Psoas muscle (tissue), 7 donors: ENCODE measurements at regions not wholly inside any gene's neighbourhood (a gene's known extent, or its start where the extent isn't known, plus 50 kb on each side); places are given as distances from the start of the nearest gene placed in this dataset.

ENCODE experiments used
- ATAC-seq, 4 donors: fragments of 200-7000 bp; cut with Tn5 transposase; one replicate each; pipeline ENCODE4 v1.9.1; 2020; ENCODE audit warnings: moderate library complexity in 3 of 4, mild to moderate bottlenecking in 2 of 4
- DNase-seq, 2 donors: peaks; one replicate each; pipeline ENCODE4 v3.0.0-alpha.2; 2020
- H3K27ac ChIP-seq: fragments of 200-600 bp; one replicate; pipeline ENCODE4 v1.8.0; 2022
- H3K27me3 ChIP-seq, 3 donors: fragments of 200-600 bp in 1 of 3; one replicate each; pipeline versions ENCODE4 v1.6.1 to v1.8.0; 2013 to 2022; ENCODE audit warnings: low read length in 2 of 3, mild to moderate bottlenecking in 2 of 3, moderate library complexity in 1 of 3; ENCODE audit not compliant: insufficient read depth in 3 of 3
- H3K36me3 ChIP-seq, 2 donors: fragments of 200-600 bp in 1 of 2; one replicate each; pipeline versions ENCODE4 v1.6.1 to v1.8.0; 2013 to 2022; ENCODE audit warnings: low read depth in 1 of 2, mild to moderate bottlenecking in 1 of 2, moderate library complexity in 1 of 2; ENCODE audit not compliant: insufficient read depth in 1 of 2
- H3K4me1 ChIP-seq: fragments of 200-600 bp; one replicate; pipeline ENCODE4 v1.8.0; 2022
- H3K4me3 ChIP-seq: fragments of 200-600 bp; one replicate; pipeline ENCODE4 v1.8.0; 2022; ENCODE audit warnings: mild to moderate bottlenecking
- H3K9me3 ChIP-seq: fragments of 200-600 bp; one replicate; pipeline ENCODE4 v1.8.0; 2022
- WGBS, 3 donors: extraction: QIAGEN DNeasy Blood & Tissue Kit; methylation state at CpG; one replicate each; pipeline versions ENCODE4 v1.1.6 to v1.1.7; 2013; 5-methylcytosine and 5-hydroxymethylcytosine counted together
- intact Hi-C, 2 donors: fragments of 100-400 bp; cut with DNase I; formaldehyde crosslinking; loops; one replicate each; pipeline versions ENCODE4 v1.11.0 to v1.14.2; 2022
- TF ChIP-seq, protein P1 (sequence below): fragments of 200-600 bp; IDR thresholded peaks from one replicate; pipeline ENCODE4 v1.8.0; 2022; ENCODE audit warnings: antibody characterized with exemption
- donor health status: healthy with polysubstance abuse.
- donor health status: DM: no; HTN: no; CAD: no; lungs with moderate emphysema.
- donor health status: Bipolar disorder and iron deficiency.
- donor health status: healthy.
- donor health status: DM: yes; HTN: yes; CAD: no.
- donor health status: DM: no; HTN: no; CAD: no.
- donor health status: DM: yes; HTN: yes; CAD: no.

DNA sequence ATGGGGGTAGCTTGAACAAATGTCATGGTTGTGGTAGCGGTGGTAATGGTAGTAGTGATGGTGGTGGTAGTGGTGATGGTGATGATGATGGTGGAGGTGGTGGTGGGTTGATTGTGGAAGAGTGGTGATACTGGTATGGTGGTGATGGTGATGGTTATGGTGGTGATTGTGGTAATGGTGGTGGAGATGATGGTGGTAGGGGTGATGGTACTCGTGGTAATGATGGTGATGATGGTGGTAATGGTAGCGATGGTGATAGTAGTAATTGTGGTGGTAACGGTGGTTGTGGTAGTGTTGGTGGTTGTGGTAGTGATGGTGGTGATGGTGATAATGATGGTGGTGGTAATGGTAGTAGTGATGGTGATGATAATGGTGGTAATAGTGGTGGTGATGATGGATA is 65.7 kb upstream of the SDK1 start:
- intact Hi-C loops, result no loop called here
- H3K4me3 ChIP-seq, result no peak overlapping the region
- DNase-seq (no peak), ATAC-seq (no peak)
- WGBS, 3 donors, result 88 to 90% (median 88%) methylated on average over 4 of the region's 4 CpGs
- H3K27ac ChIP-seq, result no peak overlapping the region
- TF ChIP-seq, protein P1, sequence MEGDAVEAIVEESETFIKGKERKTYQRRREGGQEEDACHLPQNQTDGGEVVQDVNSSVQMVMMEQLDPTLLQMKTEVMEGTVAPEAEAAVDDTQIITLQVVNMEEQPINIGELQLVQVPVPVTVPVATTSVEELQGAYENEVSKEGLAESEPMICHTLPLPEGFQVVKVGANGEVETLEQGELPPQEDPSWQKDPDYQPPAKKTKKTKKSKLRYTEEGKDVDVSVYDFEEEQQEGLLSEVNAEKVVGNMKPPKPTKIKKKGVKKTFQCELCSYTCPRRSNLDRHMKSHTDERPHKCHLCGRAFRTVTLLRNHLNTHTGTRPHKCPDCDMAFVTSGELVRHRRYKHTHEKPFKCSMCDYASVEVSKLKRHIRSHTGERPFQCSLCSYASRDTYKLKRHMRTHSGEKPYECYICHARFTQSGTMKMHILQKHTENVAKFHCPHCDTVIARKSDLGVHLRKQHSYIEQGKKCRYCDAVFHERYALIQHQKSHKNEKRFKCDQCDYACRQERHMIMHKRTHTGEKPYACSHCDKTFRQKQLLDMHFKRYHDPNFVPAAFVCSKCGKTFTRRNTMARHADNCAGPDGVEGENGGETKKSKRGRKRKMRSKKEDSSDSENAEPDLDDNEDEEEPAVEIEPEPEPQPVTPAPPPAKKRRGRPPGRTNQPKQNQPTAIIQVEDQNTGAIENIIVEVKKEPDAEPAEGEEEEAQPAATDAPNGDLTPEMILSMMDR, result no peak
- peaks cover 0 to 2% (median 0%) of the 10 kb centered on the region in 3 donors for H3K27me3 ChIP-seq
- peaks cover 2% of the 10 kb centered on the region for H3K9me3 ChIP-seq
- H3K4me1 ChIP-seq, result no peaks in the 10 kb centered on the region
- no peaks in the 10 kb centered on the region for H3K36me3 ChIP-seq

GRCh38 chr7:3236268-3236667 is 64.8 kb upstream of the SDK1 start:
- DNase-seq (no peak), ATAC-seq (no peak)
- intact Hi-C loops, result no loop called here
- Histone ChIP-seq H3K36me3 (no peaks in the 10 kb centered on the region), H3K27me3 (peaks cover 0 to 2% (median 0%) of the 10 kb centered on the region in 3 donors), H3K27ac (no peak overlapping the region), H3K4me1 (no peaks in the 10 kb centered on the region), H3K9me3 (peaks cover 2% of the 10 kb centered on the region), H3K4me3 (no peak overlapping the region)
- TF ChIP-seq, protein P1, result no peak

DNA sequence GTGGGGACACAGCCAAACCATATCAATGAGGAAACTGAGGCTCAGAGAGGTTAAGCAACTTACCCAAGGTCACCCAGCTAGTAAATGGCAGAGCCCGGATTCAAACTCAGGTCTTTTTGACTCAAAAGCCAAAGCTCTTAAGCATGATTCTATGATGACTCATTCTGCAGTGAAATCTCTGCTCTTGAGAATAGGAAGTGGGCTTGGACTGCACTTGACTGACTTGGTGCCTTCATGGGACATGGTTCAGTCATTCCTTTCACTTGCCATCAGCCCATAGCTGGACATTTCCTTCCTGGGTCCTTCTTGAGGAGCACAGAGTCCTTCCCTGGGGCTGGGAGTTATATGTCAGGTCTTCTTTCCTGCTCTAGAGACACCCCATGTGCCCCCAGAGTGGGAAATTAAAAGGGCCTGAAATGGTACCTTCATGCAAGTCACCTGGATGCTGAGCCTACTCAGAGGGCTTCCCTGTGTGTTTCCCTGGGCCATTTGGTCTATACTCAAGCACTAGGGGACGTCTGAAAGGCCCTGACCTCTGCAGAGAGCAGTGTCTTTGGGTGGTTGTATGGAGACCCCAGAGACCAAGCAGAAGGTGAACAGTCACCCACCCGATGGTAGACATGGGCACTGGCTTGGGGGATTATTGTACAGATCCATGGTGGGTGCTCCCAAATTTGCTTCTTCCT is 62.4 kb upstream of the SDK1 start:
- Histone ChIP-seq H3K9me3 (peaks cover 2% of the 10 kb centered on the region), H3K4me1 (no peaks in the 10 kb centered on the region), H3K27ac (no peak overlapping the region), H3K27me3 (peaks cover 0 to under 1% (median 0%) of the 10 kb centered on the region in 3 donors), H3K36me3 (no peaks in the 10 kb centered on the region), H3K4me3 (no peak overlapping the region)
- WGBS, 3 donors, result 71 to 79% (median 79%) methylated on average over 3 of the region's 3 CpGs
- TF ChIP-seq, protein P1, result no peak
- ATAC-seq (no peak), DNase-seq (no peak)
- intact Hi-C loops, result no loop called here

DNA sequence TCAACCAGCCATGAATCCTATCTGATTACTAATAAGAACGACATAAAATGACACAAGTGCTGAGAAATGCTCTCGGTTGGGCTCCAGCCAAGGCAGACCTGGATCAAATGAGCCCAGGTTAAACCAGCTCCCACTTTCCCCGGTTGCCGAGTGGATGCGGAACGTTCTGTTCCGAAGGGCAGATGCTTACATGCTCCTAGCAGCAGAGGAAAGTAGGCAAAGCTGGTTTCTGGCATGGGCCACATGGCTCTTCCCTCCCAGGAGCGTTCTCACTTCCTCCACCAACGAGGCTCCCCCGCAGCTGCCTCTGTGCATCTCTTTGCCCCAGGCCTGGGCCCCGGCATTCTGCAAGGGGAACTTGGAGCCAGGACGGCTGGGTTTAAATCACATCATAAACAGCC is 61.8 kb upstream of the SDK1 start:
- no peak for ATAC-seq
- H3K9me3 ChIP-seq, result peaks cover 2% of the 10 kb centered on the region
- intact Hi-C loops, result no loop called here
- H3K36me3 ChIP-seq, result no peaks in the 10 kb centered on the region
- H3K27me3 ChIP-seq, result no peaks in the 10 kb centered on the region
- H3K27ac ChIP-seq, result no peak overlapping the region
- no peak overlapping the region for H3K4me3 ChIP-seq
- DNase-seq, result no peak
- WGBS, 3 donors, result 68 to 70% (median 68%) methylated on average over 12 of the region's 12 CpGs
- H3K4me1 ChIP-seq, result no peaks in the 10 kb centered on the region
- TF ChIP-seq, protein P1, result no peak
